ENCODE measurements at regions not wholly inside any gene's neighbourhood (a gene's known extent, or its start where the extent isn't known, plus 50 kb on each side); places are given as distances from the start of the nearest gene placed in this dataset.

DNA sequence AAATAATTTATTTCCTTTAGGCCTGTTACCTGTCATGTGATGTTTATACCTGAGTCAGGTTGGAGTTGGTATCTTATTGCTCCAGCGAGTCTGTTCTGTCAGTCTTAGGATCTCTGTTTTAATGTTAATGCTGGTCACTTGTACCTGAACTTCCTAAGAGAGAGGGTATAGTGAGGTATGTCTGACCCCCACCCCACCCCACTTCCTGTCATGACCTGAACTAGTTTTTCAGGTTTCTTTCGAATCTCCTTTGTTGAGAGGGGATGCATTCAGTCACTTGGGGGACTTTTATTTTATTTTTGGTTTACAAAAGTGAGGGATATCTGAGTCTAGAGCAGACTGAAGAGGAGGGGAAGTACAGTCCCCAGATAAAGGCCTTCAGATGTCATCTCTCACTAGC, 769.0 kb upstream of the COBL start:
- Histone ChIP-seq H3K36me3 (no peaks in the 10 kb centered on the region), H3K27me3 (peaks cover 4% of the 10 kb centered on the region), H3K9me3 (no peaks in the 10 kb centered on the region), H3K27ac (no peak overlapping the region), H3K4me1 (no peaks in the 10 kb centered on the region), H3K4me3 (no peak overlapping the region)
- intact Hi-C loops (cut with DNase I) = no loop called here
- TF ChIP-seq, protein P1, sequence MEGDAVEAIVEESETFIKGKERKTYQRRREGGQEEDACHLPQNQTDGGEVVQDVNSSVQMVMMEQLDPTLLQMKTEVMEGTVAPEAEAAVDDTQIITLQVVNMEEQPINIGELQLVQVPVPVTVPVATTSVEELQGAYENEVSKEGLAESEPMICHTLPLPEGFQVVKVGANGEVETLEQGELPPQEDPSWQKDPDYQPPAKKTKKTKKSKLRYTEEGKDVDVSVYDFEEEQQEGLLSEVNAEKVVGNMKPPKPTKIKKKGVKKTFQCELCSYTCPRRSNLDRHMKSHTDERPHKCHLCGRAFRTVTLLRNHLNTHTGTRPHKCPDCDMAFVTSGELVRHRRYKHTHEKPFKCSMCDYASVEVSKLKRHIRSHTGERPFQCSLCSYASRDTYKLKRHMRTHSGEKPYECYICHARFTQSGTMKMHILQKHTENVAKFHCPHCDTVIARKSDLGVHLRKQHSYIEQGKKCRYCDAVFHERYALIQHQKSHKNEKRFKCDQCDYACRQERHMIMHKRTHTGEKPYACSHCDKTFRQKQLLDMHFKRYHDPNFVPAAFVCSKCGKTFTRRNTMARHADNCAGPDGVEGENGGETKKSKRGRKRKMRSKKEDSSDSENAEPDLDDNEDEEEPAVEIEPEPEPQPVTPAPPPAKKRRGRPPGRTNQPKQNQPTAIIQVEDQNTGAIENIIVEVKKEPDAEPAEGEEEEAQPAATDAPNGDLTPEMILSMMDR (IDR thresholded peaks at IDR 0.05) = no peak
- no peak for DNase-seq
- no peak for ATAC-seq

DNA sequence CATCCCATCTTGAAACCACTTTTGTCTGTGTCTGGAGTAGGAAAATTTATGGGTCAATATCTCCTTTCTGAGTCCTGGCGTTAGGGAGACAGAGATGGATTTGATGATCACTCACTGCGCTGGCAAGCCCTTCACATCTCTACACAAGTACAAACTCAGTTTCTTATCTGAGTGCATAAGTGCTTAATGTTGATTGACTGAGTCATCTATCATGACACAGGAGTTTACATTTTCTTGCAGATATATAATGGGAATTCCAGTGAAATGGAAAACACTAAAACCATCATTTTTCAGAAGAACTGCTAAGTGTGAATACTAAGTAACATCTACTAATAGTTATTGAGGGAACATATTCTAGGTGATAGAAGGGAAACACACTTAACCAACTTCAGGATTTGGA, 763.9 kb upstream of the COBL start:
- TF ChIP-seq, protein P1 (IDR thresholded peaks at IDR 0.05) = no peak
- H3K27ac ChIP-seq = no peak overlapping the region
- H3K9me3 ChIP-seq = no peaks in the 10 kb centered on the region
- no peak for DNase-seq
- no peaks in the 10 kb centered on the region for H3K4me1 ChIP-seq
- no peak for ATAC-seq
- intact Hi-C loops (cut with DNase I) = no loop called here
- no peaks in the 10 kb centered on the region for H3K27me3 ChIP-seq
- H3K4me3 ChIP-seq = no peak overlapping the region
- H3K36me3 ChIP-seq = no peaks in the 10 kb centered on the region

DNA sequence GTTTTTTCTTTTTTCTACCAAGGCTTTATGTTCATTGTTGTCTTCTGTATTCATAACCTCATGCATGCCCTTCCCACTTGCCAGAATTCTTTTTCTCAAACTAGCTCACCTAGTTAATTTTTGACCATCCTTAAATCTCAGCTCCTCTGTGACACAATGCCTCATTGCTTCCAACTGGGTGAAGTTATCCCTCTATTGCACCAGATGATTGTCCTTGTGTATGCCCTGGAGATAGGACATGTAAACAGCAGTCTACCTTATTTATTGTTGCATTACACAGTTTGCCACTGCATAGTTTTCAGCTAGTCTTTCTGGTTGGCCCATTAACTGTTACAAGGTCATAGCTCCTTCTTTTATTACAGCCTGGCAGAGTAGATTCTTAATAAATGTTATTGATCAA, 763.1 kb upstream of the COBL start:
- no peak for DNase-seq
- TF ChIP-seq, protein P1 (IDR thresholded peaks at IDR 0.05) = no peak
- no peak for ATAC-seq
- H3K9me3 ChIP-seq = no peaks in the 10 kb centered on the region
- no peaks in the 10 kb centered on the region for H3K36me3 ChIP-seq
- intact Hi-C loops (cut with DNase I) = no loop called here
- H3K27me3 ChIP-seq = no peaks in the 10 kb centered on the region
- H3K4me1 ChIP-seq = no peaks in the 10 kb centered on the region
- no peak overlapping the region for H3K27ac ChIP-seq
- H3K4me3 ChIP-seq = no peak overlapping the region

DNA sequence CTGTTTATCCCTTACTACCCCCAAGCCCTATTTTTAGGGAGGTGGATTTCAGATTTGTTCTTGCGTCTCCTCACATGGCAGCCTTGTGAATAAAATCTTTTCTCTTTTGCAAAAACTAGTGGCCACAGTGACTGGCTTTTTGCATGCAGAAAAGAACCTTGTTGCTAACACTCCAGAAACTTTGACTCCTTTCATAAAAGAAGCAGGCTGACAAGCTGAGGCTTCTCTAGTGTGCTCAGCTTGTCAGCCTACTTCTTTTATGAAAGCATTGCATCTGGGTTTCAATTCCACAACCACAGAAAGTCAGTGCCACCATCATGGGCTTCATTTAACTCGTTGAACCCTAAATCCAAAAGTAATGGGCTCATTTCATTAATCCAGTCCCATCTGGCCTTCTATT, 761.0 kb upstream of the COBL start:
- Histone ChIP-seq H3K9me3 (no peaks in the 10 kb centered on the region), H3K4me3 (no peak overlapping the region), H3K27me3 (no peaks in the 10 kb centered on the region), H3K36me3 (no peaks in the 10 kb centered on the region), H3K27ac (no peak overlapping the region), H3K4me1 (no peaks in the 10 kb centered on the region)
- intact Hi-C loops (cut with DNase I) = no loop called here
- DNase-seq (no peak), ATAC-seq (no peak)
- TF ChIP-seq, protein P1 (IDR thresholded peaks at IDR 0.05) = no peak

DNA sequence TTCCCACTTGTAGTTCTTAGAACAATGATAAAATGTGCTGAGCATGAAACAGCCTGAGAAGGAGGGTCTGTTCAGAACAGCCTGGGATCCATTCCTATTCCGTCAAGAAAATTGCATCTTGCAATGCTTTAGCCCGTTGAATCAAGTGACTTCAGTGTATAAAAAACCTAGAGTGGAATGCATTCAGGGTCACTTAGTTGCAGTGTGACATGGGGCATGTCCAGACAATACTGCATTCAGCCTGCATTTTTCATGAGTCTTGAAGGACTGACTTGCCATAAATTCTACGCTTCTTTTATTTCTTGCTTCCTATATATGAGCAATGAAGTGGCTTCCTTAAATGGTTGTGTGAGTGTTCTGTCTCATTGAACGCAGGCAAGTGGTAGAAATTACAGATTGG, 758.3 kb upstream of the COBL start:
- H3K27me3 ChIP-seq = no peaks in the 10 kb centered on the region
- no peaks in the 10 kb centered on the region for H3K9me3 ChIP-seq
- no peak overlapping the region for H3K27ac ChIP-seq
- no peak for ATAC-seq
- no peak for DNase-seq
- no peak overlapping the region for H3K4me3 ChIP-seq
- intact Hi-C loops (cut with DNase I) = no loop called here
- no peaks in the 10 kb centered on the region for H3K36me3 ChIP-seq
- no peaks in the 10 kb centered on the region for H3K4me1 ChIP-seq
- TF ChIP-seq, protein P1 (IDR thresholded peaks at IDR 0.05) = no peak

DNA sequence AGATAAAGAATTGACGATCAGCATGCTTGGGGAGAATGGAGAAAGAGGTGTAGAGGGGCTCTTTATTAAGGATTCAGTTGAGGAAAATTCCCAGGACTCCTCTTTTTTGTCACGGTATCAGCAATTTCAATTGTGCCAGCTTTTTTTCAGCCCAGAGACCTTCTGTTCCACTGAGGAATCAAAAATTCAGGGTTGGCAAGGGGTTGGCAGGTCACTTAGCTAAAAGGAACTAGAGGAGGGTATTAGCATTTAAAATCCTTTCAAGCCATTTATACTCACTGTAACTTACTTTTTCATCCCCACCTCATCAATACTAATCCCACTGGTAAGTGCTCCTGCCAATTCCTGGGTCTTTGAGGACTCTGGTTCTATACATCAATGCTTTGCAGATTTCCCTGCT, 757.5 kb upstream of the COBL start:
- no peak for ATAC-seq
- H3K27me3 ChIP-seq = no peaks in the 10 kb centered on the region
- TF ChIP-seq, protein P1 (IDR thresholded peaks at IDR 0.05) = no peak
- no peak overlapping the region for H3K27ac ChIP-seq
- no peaks in the 10 kb centered on the region for H3K9me3 ChIP-seq
- H3K36me3 ChIP-seq = no peaks in the 10 kb centered on the region
- no peak overlapping the region for H3K4me3 ChIP-seq
- no peaks in the 10 kb centered on the region for H3K4me1 ChIP-seq
- intact Hi-C loops (cut with DNase I) = no loop called here
- DNase-seq = no peak
